Hindlimb muscle (tissue), 1 donor: ENCODE measurements at regions not wholly inside any gene's neighbourhood (a gene's known extent, or its start where the extent isn't known, plus 50 kb on each side); places are given as distances from the start of the nearest gene placed in this dataset.
"Not testable (repeated sequence)": the region's sequence is repeated elsewhere in the genome, so short reads cannot be mapped to it uniquely, and the experiment has no call there.

Source experiments
- DNase-seq: peaks from one replicate; pipeline ENCODE4 v3.0.0-alpha.2; 2013

DNA sequence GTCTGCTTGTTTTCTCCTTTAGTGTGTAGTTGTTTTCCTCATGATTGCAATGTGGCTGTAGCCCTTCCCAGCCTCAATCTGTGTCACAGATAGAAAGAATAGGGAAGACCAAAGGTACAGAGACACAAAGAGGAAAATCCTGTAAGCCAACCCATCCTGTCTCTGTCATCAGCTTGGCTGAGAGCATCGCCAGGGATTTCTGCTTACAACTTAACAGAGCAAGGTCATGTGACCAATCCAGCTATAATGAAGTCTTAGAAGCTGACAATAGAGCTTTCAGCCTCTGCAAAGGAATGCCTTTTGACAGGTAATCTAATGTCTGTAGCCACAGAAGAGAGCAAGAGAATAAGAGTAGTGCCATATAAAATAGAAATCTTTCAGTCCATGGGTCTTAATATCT, 1598.0 kb upstream of the AGA start:
- DNase-seq: no peak

DNA sequence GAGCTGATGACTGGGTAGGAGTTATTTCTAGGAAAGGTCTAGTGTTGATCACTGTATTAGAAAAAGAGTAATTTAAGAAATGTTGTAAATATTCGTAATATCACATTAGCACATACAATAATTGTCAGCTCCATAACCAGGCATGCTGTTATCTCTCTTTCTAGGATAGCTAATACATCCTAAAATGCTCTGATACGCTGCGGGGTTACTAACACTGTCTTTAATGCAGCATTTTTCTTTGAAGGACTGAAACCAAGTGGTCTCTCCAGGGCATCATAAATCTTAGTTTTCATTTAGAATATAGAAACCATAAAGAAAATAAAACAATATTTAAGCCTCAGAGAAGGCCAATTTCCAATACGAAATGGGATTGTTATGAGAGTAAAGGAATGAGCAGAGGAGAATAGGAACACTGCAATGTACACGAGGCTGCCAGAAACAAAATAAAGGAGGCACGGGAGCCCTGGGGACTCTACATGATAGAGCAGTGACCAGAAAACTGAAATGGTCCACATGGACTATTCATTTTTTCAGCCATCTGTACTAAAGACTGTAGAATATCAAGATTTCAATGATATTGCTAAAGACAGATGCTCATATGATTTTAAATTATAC, 1606.7 kb upstream of the AGA start:
- no peak for DNase-seq

DNA sequence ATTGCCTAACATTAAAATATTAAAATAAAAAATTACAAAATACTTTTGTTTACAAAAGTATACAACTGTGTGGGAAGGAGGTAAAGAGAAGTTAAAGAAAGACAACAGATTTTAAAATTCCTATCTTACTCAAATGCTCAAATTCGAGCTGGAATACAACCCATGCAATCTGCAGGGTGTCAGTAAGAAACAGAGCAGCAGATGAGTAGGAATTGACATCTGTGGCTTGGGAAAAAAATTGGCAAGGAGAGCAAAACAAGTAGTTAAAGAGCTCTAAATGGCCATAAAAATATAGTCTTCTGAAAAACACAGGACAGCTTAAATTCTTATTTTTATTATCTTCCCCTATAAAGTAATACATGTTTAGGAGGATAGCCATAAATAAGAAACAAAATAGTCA, 1609.0 kb upstream of the AGA start:
- no peak for DNase-seq

DNA sequence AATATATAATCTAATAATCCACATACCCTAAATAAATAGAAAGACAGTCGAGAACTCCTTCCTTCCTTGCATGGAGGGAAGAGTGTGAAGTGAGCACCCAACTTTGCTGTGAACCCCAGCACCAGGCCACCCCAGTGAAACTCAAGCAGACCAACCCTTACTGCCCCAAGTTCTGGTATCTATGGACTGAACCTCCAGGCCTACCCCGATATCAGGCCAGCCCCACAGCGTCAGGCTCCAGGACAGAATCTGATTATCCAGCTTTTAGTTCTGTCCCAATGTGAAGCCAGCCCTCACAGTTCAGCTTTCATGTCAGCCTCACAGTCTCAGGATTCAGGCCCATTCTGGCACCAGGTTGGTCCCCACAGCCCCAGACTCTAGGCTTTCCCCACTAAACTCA, 1617.2 kb upstream of the AGA start:
- no peak for DNase-seq

DNA sequence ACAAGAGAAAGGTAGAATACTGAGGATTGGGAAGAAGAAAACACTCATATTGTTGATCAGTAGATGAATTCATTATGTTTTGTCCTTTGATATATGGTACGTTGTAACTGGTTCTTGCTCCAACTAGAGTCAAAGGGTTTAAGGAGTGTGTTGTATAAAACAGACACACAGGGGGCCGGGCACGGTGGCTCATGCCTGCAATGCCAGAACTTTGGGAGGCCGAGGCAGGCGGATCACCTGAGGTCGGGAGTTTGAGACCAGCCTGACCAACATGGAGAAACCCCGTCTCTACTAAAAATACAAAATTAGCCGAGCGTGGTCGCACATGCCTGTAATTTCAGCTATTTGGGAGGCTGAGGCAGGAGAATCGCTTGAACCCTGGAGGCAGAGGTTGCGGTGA, 1624.0 kb upstream of the AGA start:
- not testable (repeated sequence) for DNase-seq

DNA sequence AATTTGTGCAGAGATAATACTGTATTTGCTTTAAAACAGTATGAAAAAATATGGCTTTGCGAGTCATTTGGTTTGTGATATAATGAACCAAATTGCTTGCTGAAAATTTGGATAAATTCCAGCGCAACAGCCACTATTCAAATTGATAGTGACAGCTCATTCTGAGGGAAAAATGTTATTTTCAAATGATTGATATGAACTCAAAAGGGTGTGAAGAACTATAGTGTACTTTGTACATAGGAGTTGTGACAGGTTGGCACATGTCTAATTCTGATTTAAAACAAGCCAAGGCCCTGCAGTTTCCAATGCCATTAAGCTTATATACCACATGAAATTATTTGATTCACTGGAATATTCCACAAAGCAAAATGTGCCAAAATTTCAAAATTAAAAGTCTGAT, 1628.9 kb upstream of the AGA start:
- DNase-seq: no peak

DNA sequence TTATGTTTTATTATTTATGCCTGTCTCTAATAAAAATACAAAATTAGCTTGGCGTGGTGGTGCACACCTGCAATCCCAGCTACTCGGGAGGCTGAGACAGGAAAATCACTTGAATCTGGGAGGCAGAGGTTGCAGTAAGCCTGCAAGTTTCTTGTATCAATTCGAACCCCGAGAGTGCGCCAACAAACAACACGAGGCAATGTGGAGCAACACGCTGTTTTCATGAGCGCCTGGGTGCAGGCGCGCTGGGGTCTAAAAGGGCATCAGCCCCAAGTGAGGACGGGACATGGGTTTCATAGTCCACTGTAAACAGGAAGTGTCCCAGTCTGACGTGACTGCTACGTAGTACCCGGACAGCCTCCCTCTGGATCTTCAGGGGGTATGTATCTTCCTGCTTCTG, 1634.6 kb upstream of the AGA start:
- DNase-seq: no peak

DNA sequence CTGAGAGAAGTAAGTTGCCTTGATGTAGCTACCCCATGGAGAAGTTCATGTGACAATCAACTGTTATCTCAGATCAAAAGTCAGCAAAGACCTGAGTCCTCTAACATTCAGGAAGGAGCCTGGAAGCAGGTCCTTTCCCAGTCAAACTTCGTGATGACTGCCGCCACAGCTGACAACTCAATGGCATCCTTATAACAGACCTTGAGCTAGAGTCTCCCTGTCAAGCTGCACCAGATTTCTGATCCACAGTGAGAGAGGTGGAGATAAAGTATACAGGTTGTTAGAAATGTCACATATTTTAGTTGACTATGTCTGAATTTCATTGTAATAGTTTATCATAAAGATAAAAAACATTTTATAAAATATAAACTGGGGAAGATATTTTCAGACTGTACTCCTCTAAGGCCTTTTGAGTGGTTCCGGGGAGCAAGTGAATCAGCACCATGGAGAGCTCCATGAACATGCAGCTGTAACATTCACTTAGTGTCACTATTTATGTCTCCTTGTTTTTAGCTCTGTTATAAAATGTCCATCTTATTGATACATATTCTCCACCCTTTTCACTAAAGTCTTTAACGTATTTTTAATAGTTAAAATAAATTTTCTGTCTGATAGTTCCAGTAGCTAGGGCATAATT, 1653.5 kb upstream of the AGA start:
- DNase-seq: peak; percentile 10

DNA sequence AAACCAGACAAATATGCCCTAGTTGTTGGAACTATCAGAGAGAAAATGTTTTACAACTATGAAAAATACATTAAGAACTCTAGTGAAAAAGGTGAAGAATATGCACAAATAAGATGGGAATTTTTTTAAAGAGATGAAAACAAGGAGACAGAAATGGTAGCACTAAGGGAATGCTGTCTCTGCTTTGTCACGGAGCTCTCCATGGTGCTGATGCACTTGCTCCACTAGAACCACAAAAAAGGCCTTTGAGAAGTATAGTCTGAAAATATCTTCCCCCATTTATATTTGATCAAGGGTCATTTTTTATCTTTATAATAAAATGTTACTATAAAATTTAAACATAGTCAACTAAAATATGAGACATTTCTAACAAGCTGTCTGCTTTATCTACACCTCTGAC, 1655.5 kb upstream of the AGA start:
- peak; percentile 8 for DNase-seq

DNA sequence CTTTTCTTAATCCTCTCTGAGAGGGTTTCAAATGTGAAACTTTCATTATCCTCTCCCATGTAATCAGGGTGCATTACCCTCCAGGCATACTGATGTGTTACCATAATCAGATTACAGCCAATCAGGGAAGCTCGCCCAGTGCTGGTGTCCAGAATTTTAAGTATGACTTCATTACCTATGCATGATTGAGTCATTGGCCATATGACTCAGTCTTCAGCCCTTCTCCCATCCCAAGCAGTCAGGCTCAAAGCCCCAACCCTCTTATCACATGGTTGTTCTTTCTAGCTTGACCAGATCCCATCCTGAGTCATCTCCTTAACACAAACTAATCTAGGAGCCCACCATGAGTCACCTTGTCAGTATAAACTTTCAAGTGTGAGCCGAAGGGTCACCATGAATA, 1668.1 kb upstream of the AGA start:
- no peak for DNase-seq

DNA sequence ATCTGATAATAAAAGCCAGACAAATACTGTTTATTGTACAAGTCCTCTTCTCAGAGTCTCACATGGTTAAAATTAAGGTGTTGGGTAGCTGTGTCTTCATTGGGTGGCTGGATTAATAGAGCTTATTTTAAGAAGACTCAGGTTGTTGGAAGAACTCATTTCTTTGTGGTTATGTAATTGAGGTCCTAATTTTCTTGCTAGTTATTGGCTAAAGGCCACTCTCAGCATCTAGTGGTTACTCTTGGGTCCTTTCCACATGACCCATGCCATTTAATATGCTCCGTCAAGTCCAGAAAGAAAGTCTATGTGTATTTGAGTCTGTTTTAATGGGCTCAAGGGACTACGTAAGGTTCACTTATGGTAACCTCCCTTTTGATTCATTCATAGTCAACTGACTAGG, 1668.6 kb upstream of the AGA start:
- DNase-seq: no peak

DNA sequence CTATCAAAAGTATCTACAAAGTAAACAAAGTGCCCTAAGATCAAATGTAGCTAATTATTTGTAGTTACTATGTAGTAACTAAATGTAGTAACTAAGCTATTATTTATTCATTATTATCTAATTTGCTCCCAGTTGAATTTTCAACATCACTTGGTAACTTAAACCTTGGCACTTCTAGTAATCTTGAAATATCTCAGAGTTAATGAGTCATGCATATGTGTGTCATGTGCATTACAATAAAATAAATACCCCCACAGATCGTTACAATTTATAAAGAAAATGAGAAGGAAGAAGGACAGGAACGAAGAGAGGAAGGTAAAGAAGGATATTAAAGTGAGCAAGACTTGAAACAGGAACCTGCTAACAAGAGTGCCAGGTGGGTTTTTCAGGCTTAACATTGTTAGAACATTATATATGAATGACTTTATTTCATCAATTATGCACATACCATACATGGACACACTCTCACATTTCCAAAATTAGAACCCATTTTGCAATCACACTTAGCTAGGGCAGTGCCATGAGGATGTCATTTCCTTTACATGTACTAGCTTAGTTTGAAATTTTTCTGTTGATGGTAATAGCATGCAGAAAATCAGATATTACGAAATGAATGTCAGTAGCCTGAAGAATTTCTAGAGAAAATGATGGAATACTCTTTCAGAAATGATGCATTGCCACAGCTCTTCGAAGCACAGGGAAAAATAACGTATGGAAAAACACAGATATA, 1670.4 kb upstream of the AGA start:
- no peak for DNase-seq

DNA sequence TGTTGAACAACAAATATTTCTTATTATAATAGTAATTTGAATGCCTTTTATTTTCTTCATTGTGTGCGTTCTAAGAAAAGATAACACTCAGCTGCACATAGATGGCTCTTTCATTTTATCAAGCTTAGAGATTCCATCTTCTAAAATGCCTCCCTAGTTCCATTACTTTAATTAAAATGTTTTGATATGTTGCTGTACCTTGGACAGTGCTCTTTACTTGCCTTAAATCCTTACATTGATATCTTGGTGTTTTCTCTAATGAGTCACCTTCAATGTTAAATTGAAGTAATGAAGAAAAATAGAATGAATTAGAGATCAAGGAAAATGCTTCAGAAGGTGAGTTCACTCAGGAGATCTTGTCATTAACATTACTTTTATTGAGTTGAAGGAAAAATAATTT, 1672.4 kb upstream of the AGA start:
- no peak for DNase-seq

DNA sequence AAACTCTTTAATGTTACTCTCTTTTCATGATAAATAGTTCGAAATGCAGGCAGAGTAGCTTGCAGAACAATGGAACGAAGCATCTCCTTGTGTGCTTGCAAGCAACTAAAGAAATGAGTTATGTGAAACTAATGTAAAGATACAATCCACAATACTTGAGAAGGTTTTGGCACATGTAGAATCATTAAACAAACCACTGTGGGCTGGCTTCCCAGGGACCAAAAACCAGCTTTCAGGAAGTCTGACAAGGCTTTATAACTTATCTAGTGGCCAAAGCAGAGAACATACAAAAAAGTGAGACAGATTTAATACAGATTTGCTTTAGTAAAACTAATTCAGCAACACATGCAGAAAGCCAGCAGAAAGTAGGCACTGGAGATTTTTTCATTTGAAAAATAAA, 1673.8 kb upstream of the AGA start:
- no peak for DNase-seq

DNA sequence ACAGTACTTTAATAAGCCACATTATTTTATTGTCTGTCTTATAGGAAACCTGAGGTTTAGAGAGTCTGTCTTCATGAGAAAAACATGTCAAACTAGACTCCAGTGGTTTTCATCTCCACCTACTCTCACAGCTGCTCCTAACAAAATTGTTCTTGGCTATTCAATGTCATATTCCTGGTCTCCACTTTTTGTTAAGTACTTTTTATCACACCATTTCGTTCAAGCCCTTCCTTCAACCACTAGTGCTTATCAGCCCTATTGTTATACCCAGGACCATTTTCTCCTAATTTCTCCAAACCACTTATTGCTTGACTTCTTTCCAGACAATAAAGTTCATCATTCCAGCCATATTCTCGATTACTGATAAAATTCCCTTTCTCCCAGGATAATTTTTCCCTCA, 1674.3 kb upstream of the AGA start:
- no peak for DNase-seq

DNA sequence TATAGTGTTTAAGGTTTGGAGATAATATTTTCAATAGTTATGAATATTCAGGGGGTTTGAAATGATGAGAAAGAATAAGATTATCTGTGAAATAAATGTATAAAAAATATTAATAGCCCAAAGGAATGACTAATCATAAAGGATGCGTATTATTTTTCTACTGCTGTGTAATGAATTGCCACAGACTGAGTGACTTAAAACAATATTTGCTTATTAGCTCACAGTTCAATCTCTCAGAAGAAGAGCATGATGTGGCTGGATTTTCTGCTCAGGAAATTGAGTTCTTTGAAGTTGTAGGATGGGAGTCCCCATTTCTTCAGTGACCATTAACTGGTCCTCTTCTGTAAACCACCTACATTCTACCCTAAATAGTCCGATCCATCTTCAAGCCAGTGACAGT, 1680.8 kb upstream of the AGA start:
- DNase-seq: no peak

DNA sequence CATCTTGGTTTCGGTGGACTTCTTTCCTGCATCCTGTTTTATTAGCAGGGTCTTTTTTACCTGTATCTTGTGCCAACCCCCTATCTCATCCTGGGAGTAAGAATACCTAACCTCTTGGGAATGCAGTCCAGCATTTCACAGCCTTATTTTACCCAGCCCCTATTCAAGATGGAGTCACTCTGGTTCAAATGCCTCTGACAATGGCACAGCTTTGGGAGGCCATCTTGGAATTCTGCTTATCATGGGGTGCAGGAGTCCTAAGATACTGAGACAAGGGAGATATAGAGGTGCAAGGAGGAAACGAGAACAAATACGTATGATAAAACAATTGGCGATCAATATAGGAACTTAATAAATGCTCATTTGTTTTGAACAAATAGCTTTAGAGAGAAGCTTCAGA, 1682.2 kb upstream of the AGA start:
- DNase-seq: no peak

DNA sequence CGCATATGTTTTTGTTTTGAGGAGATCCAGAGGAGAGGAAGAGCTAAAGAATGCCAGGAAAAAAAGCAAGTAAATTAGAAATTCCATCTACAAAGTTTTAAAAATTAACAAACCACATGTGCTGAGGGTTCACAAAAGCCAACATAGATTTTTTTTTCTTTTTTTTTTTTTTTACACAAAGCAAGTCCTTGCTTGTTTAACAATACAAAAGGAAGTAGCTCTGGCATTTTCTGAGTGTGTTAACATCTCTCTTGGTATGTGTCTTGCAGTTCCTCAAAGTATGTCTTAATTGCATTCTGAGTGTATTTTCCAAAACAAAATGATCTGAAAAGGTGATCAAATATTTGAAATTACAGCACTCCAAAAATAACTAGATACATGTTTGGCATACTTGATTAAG, 1682.7 kb upstream of the AGA start:
- no peak for DNase-seq

DNA sequence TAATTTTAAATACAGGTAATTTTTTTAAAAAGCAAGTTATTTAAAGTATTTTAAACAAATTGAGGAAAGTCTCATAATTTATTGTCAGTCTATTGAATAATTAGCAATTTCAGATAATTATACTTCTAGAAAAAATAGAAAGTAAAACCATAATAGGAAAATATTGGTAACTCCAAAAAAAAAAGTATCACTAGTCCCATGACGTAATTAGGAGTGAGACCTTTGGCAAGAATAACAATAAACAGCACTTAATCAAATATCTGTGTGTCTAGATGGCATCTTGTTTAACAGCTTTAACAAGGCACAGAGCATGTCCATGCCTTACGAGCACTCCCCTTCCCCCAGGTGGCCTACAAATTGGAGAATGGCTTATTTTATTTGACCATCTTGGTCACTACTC, 1683.6 kb upstream of the AGA start:
- no peak for DNase-seq

DNA sequence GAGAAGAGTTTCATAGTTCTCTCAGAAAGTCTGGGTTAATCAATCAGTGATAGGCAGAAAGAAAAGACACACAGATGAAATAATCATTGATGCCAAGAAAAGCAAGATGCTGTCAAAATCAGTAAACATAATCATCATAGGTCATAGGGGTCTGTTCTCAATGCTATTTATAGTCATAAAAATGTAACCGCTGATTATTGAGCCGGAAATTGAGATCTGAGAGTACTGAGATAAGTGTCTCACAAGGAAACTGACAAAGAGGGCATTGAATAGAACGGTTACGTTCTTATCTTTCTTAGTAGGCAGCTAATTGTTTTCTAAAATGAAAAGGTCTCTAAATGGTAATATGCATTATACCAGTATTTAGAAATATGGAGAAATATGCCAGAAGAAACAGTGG, 1686.1 kb upstream of the AGA start:
- no peak for DNase-seq

DNA sequence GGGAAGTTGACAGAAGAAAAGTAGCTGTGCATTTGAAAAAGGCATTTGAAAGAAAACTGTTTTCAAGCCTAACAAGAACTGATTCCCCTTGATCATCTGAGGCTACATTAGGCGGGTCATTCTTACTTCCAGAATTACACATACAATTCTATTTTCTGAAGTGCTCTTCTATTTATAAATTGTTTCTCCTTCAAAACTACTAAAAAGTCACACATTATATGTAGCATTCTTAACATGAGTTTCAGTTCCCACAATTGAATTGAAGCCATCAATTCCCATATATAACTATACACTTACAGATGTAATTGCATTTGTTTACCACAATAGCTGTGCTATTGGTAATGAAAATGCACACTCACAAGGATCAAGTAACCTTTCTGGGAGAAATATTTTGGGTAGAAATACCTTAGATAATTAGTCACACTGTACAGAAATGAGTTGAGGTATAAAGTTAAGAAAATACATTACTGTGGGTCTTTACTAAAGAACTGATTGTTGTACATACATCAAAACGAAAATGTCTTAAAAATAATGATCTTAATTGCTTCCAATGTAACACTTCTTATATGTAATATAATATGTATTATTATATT, 1688.0 kb upstream of the AGA start:
- no peak for DNase-seq

DNA sequence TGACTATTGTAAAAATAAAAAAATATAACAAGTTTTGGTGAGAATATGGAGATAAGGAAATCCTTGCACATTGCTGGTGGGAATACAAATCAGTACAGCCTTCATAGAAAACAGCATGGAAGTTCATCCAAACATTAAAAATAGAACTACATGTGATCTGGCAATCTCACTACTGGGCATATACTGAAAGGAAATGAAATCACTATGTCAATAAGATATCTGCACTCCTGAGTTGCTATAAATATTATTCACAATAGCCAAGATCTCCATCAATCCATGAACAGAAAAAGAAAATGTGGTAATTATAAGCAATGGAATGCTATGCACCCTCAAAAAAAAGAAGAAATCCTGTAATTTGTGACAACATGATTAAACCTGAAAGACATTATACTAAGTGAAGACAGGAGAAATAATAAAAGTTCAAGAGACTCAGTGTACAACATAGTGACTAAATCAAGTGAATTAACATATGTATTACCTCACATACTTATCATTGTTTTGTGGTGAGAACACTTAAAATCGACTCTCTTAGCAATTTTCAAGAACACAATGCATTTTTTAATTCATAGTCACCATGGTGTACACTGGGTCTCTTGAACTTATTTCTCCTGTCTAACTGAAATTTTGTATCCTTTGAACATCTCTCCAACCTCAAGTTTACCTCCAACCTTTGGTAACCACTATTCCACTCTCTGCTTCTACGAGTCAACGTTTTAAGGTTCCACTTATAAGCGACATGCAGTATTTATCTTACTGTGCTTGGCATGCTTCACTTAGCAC, 1703.7 kb upstream of the AGA start:
- no peak for DNase-seq

DNA sequence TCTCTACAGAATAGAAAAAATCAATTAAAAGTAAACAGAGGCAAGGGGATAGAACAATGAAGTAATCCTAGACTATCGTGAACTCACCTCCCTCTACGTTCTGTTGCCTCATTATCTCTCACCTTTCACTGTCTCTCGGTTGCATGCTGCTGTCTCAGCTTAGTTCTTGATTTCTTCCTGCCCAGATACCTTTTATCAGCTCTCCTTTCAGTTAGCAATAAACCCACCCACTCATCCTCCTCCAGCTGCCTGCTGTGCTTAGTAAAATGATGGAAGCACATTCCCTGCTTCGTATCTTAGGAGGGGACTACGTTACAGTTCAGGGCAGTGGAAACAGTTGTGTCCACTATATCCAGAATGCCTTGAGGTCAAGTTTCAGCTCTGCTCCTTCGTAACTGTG, 1709.5 kb upstream of the AGA start:
- DNase-seq: no peak
